Retinal pigment epithelial cell (primary cell): ENCODE measurements at regions not wholly inside any gene's neighbourhood (a gene's known extent, or its start where the extent isn't known, plus 50 kb on each side); places are given as distances from the start of the nearest gene placed in this dataset.

Source experiments
- DNase-seq: peaks from one replicate; pipeline ENCODE4 v3.0.0-alpha.2; 2010; ENCODE audit warnings: low read depth
- H3K4me3 ChIP-seq: 2 replicates; pipeline ENCODE4 v1.5.1; 2011; ENCODE audit warnings: mild to moderate bottlenecking, low read length, control low read depth, moderate library complexity
- TF ChIP-seq, protein P1 (sequence below): conservative IDR thresholded peaks from 2 replicates; pipeline ENCODE4 v1.5.1; 2011; ENCODE audit warnings: low read depth, low read length, control low read depth, inconsistent platforms

DNA sequence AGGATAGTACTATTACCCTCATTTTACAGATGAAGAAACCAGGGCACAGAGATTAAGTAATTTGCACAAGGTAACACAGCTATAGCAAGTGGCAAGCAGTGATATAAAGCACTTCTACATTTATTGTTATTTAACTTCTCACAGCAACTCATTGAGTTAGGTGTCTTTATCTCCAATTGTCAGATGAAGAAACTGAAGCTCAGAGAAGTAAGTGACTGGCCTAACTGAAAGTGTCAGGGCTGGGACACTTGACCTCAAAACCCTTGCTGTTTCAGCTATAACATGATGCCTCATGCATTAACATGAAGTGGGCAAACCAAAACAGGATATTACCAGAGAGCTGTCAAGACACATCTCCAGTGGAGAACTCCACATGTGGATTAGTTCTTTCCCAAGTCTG lies 65.8 kb upstream of the LEKR1 start:
- H3K4me3 ChIP-seq = no peak overlapping the region
- TF ChIP-seq, protein P1, sequence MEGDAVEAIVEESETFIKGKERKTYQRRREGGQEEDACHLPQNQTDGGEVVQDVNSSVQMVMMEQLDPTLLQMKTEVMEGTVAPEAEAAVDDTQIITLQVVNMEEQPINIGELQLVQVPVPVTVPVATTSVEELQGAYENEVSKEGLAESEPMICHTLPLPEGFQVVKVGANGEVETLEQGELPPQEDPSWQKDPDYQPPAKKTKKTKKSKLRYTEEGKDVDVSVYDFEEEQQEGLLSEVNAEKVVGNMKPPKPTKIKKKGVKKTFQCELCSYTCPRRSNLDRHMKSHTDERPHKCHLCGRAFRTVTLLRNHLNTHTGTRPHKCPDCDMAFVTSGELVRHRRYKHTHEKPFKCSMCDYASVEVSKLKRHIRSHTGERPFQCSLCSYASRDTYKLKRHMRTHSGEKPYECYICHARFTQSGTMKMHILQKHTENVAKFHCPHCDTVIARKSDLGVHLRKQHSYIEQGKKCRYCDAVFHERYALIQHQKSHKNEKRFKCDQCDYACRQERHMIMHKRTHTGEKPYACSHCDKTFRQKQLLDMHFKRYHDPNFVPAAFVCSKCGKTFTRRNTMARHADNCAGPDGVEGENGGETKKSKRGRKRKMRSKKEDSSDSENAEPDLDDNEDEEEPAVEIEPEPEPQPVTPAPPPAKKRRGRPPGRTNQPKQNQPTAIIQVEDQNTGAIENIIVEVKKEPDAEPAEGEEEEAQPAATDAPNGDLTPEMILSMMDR = no peak
- no peak for DNase-seq

DNA sequence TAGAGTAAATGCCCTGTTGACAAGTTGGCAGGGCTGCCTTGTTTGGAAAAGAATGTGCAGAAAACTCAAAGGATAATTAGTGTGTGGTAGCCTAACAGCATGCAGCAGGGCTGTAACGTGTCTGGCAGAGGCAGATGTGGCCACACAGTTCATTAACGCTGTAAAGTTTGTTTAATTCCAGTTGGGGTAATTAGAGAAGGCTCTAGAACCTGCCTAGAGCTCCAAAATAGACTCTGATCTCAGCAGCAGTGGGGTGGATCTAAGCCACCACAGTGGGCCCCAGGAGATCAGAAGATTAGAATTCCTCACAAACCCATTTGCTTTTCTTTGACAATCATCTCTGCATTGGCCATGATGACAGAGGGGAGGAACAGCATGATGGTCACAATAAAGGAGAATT lies 65.1 kb upstream of the LEKR1 start:
- no peak overlapping the region for H3K4me3 ChIP-seq
- no peak for DNase-seq
- TF ChIP-seq, protein P1 = no peak

DNA sequence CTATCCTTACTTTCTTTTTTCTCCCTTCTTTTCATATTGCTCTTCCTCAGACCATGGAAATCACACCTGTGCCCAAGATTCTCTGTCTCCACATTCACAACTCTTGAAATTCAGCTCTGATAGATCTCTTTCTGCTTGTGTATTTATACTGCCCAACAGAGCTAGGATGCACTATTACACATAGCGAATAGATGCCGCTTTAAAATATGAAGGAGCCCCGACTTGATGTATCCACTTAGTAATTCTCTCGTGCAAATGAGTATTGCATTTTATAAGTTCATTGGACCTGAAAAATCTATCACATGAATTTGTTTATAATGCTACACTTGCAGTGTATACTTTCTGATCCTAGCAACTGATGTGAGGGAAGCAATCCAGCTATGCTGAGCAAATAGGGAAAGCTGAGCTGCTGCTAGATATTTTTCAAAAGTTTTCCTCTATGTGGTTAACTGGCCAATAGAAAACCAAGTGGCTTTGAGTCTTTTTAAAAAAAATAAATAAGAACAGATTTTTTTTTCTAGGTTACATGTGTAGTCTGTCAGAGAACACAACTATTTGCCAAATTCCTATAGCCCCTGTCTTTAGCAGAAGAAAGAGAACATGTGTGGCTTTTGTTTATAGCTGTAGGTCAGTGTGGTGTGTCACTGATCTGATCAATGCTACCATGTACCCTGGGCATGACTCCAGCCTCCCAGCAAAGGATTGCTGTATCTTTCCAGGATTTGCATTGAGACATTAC lies 64.3 kb upstream of the LEKR1 start:
- TF ChIP-seq, protein P1 = peak; percentile 42
- no peak overlapping the region for H3K4me3 ChIP-seq
- DNase-seq = peak; percentile 84

DNA sequence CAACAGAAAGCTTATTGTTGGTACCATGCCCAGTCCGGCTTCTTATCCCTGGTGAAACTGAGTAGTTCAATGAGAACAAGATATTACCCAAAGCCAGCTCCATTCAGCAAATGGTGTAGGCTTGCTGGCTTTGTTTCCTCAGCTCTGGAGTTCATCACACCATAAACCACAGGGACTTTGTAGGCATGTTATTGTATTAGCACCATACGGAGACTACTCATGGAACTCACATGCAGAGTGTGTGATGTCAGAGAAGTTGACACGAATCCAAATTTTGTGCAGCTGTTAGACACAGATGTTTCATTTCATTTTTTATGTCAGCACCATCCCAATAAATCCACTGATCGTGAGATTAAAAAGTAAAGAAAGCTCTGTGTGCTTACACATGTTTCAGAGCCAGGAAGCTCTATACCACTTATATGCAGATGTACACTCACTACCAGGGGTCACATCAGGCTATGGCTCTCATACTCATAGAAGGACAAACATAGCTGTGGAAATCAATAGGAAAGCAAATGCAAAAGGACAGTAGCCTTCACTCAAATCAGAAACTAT lies 63.4 kb upstream of the LEKR1 start:
- H3K4me3 ChIP-seq = no peak overlapping the region
- TF ChIP-seq, protein P1 = no peak
- DNase-seq = no peak

DNA sequence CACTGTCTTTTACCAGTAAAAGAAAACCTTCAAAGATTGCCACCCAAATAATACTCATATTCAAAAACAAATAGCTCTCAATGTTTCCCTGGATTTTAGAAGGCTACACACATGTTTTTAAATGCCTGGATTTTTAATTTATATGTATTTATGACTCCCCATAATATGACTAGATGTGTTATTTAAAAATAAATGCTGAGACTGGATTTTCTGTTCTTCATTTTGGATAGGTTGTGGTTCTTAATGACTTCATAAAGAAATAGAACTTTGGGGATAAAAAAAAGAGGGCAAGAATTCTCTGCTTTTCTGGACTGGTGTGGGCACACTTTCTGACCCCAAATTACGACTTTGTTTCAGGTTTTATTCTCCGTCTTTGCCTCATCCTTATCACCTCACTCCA lies 62.8 kb upstream of the LEKR1 start:
- DNase-seq = no peak
- no peak overlapping the region for H3K4me3 ChIP-seq
- TF ChIP-seq, protein P1 = no peak

DNA sequence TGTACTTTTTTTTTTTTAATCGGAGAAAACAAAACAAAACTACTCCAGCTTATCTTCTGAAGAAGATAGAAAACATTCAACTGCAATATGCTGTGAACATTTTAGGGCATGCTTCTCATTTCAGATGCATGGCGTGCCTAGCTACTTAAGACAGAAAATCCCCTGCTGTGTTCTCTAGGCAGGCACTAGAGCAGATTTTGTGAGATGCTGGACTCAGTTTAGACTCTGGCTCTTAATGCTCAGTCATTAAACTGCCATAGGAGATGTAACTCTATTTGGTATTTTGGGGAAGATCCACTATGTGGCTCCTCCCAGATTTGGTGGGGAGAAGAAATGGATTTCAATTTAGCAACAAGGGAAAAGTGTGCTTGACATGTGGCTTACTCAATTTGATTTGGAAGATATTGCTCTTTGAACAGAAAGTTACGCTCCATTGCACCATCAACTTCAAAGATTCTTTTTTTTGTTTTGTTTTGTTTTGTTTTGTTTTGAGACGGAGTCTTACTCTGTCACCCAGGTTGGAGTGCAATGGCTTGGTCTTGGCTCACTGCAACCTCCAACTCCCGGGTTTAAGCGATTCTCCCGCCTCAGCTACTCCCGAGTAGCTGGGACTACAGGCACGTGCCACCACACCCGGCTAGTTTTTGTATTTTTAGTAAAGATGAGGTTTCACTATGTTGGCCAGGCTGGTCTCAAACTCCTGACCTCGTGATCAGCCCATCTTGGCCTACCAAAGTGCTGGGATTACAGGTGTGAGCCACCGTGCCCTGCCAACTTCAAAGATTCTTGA lies 62.0 kb upstream of the LEKR1 start:
- DNase-seq = no peak

More for the DNA sequence above, 62.0 kb upstream of the LEKR1 start:
- TF ChIP-seq, protein P1 = no peak
- no peak overlapping the region for H3K4me3 ChIP-seq
